Osteoblast (primary cell): ENCODE measurements at regions not wholly inside any gene's neighbourhood (a gene's known extent, or its start where the extent isn't known, plus 50 kb on each side); places are given as distances from the start of the nearest gene placed in this dataset.
"Not testable (repeated sequence)": the region's sequence is repeated elsewhere in the genome, so short reads cannot be mapped to it uniquely, and the experiment has no call there.

Source experiments
- DNase-seq: peaks from one replicate; pipeline ENCODE4 v3.0.0; 2011; ENCODE audit warnings: low spot score, mixed read lengths; ENCODE audit not compliant: insufficient read length; ENCODE audit errors: missing footprints
- H2AFZ ChIP-seq: 2 replicates; pipeline ENCODE4 v1.6.0; 2011; ENCODE audit warnings: mild to moderate bottlenecking, low read length
- H3K27ac ChIP-seq: 2 replicates; pipeline ENCODE4 v1.5.1; 2011; ENCODE audit warnings: mild to moderate bottlenecking, low read depth, low read length, moderate library complexity
- H3K27me3 ChIP-seq: 2 replicates; pipeline ENCODE4 v1.6.0; 2012; ENCODE audit warnings: mild to moderate bottlenecking, control low read depth, inconsistent platforms, low read length, moderate library complexity; ENCODE audit not compliant: insufficient read depth
- H3K36me3 ChIP-seq: 2 replicates; pipeline ENCODE4 v1.5.1; 2011; ENCODE audit warnings: mild to moderate bottlenecking, low read length, control low read depth, moderate library complexity; ENCODE audit not compliant: insufficient read depth
- H3K4me1 ChIP-seq: 2 replicates; pipeline ENCODE4 v1.5.1; 2011; ENCODE audit warnings: mild to moderate bottlenecking, low read length, control low read depth, moderate library complexity; ENCODE audit not compliant: insufficient read depth
- H3K4me2 ChIP-seq: 2 replicates; pipeline ENCODE4 v1.6.0; 2011; ENCODE audit warnings: mild to moderate bottlenecking, low read length; ENCODE audit not compliant: insufficient read depth
- H3K4me3 ChIP-seq: fragments of 200-600 bp; sonication (generic); 3 replicates; pipeline ENCODE4 v1.5.1; 2012; ENCODE audit warnings: mild to moderate bottlenecking, low read length, inconsistent platforms; ENCODE audit not compliant: insufficient read depth
- H3K79me2 ChIP-seq: 2 replicates; pipeline ENCODE4 v1.6.0; 2012; ENCODE audit warnings: mild to moderate bottlenecking, low read length, control low read depth, inconsistent platforms; ENCODE audit not compliant: insufficient read depth
- H3K9me3 ChIP-seq: 2 replicates; pipeline ENCODE4 v1.5.1; 2011; ENCODE audit warnings: low read depth, low read length, control low read depth
- H4K20me1 ChIP-seq: 2 replicates; pipeline ENCODE4 v1.6.0; 2012; ENCODE audit warnings: mild to moderate bottlenecking, low read length, control low read depth; ENCODE audit not compliant: insufficient read depth
- TF ChIP-seq, protein P1 (sequence below): IDR thresholded peaks from 2 replicates; pipeline ENCODE4 v1.5.1; 2011; ENCODE audit warnings: mild to moderate bottlenecking, low read depth, low read length, moderate library complexity; ENCODE audit errors: extremely low read depth

DNA sequence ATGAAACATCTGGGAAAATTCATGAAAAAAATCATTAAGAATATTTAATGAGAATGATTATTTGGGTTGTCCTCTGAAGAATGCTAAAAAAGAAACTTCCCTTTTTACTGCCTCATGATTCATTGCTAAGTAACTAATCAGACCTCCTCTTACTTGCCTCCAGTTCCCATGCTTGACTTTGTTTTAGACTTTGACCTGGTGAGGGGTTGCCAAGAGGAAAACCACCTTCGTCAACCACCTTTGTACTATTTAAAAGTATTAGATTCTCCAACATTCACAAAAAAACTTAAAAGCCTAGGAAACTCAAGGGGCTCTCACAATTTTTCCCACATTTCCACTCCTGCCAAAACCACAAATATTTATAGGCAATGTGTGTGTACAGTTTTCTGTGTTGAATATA, 115.2 kb upstream of the ST8SIA4 start:
- H3K27ac ChIP-seq = no peak overlapping the region
- no peak overlapping the region for H3K4me3 ChIP-seq
- H3K9me3 ChIP-seq = no peaks in the 10 kb centered on the region
- no peaks in the 10 kb centered on the region for H3K27me3 ChIP-seq
- no peak overlapping the region for H3K4me2 ChIP-seq
- H2AFZ ChIP-seq = no peak overlapping the region
- H3K79me2 ChIP-seq = no peaks in the 10 kb centered on the region
- DNase-seq = no peak
- H3K4me1 ChIP-seq = no peaks in the 10 kb centered on the region
- no peaks in the 10 kb centered on the region for H3K36me3 ChIP-seq
- H4K20me1 ChIP-seq = no peaks in the 10 kb centered on the region
- TF ChIP-seq, protein P1, sequence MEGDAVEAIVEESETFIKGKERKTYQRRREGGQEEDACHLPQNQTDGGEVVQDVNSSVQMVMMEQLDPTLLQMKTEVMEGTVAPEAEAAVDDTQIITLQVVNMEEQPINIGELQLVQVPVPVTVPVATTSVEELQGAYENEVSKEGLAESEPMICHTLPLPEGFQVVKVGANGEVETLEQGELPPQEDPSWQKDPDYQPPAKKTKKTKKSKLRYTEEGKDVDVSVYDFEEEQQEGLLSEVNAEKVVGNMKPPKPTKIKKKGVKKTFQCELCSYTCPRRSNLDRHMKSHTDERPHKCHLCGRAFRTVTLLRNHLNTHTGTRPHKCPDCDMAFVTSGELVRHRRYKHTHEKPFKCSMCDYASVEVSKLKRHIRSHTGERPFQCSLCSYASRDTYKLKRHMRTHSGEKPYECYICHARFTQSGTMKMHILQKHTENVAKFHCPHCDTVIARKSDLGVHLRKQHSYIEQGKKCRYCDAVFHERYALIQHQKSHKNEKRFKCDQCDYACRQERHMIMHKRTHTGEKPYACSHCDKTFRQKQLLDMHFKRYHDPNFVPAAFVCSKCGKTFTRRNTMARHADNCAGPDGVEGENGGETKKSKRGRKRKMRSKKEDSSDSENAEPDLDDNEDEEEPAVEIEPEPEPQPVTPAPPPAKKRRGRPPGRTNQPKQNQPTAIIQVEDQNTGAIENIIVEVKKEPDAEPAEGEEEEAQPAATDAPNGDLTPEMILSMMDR = no peak

DNA sequence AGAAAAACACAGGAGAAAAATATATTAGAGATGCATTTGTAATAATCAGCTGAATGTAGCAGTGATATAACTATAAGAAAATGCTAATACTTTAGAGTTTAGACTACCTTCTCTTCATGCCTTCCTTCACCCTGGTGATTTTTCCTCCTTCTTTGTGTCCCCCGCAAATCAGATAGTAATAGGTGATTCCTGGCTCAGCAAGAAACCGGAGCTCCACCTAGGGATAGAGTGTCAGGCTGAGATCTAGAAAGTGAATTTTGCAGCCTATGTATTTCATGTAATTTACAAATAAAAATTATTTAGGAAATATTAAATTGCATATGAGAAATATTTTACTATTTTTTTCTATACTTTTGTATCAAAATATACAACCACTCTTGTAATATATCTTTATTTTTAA, 109.8 kb upstream of the ST8SIA4 start:
- no peak for DNase-seq
- H3K4me1 ChIP-seq = no peaks in the 10 kb centered on the region
- H3K79me2 ChIP-seq = no peaks in the 10 kb centered on the region
- no peaks in the 10 kb centered on the region for H4K20me1 ChIP-seq
- TF ChIP-seq, protein P1 = no peak
- H3K4me3 ChIP-seq = no peak overlapping the region
- H3K36me3 ChIP-seq = no peaks in the 10 kb centered on the region
- no peak overlapping the region for H3K27ac ChIP-seq
- no peak overlapping the region for H2AFZ ChIP-seq
- no peaks in the 10 kb centered on the region for H3K9me3 ChIP-seq
- no peaks in the 10 kb centered on the region for H3K27me3 ChIP-seq
- no peak overlapping the region for H3K4me2 ChIP-seq

DNA sequence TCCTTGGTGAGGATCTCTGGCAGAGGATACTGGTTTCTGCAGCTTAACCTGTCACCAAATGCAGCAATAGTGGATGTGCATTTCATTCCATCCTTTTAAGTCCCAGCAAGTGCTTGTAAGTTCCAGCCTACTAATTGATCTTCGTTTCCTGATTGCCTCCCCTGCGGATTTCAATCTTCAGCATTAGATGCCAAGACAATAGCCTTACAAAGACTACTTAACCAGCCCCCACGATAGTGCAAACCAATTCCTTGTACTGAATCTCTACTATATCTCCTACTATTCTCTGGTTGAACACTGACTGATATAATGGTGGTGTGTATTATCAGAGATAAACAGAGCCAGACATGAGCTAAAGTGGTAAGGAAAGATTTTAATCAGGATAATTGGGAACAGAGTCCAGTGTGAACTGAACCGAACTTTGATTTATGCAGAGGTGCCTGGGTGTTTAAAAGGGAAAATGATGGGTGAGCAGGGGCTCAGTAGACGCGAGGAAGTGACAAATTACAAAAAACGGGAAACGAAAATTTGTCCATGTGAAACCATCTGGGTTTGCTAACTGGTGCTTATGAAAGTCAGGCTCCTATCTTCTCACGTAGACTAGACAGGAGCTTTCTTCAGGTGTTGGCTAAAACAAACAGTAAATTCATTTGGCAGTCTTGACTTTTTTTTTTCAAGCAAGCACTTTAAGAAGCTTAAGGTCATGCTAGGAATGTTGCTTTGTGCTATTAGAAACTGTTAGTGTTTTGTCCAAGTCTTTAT, 106.9 kb upstream of the ST8SIA4 start:
- no peak overlapping the region for H3K4me3 ChIP-seq
- H3K4me2 ChIP-seq = no peak overlapping the region
- no peaks in the 10 kb centered on the region for H3K4me1 ChIP-seq
- no peak overlapping the region for H3K27ac ChIP-seq
- no peak for DNase-seq
- no peaks in the 10 kb centered on the region for H3K36me3 ChIP-seq
- no peaks in the 10 kb centered on the region for H3K27me3 ChIP-seq
- H3K79me2 ChIP-seq = no peaks in the 10 kb centered on the region
- H4K20me1 ChIP-seq = no peaks in the 10 kb centered on the region
- H3K9me3 ChIP-seq = no peaks in the 10 kb centered on the region
- TF ChIP-seq, protein P1 = no peak
- no peak overlapping the region for H2AFZ ChIP-seq

DNA sequence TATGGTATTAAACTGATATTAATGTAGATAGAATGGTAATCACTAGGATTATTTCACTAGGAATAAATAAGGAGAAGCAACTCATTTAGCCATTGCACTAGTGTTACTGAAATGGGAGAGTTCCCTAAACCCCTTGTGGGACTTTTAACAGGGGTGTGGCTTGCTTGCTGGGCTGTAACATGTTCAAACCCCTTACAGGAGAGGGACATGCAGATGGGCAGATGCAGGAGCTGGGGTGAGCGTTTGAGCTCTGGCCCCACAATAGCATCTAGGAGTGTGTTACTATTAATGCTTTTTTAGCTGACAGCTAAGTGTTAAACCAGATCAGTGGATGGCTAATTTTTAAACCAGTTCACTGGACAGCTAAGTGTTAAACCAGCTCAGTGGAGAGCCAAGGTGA, 89.3 kb upstream of the ST8SIA4 start:
- Histone ChIP-seq H3K27me3 (no peaks in the 10 kb centered on the region), H3K9me3 (no peaks in the 10 kb centered on the region), H3K79me2 (no peaks in the 10 kb centered on the region), H3K4me3 (no peak overlapping the region), H3K27ac (no peak overlapping the region), H2AFZ (no peak overlapping the region), H3K4me1 (no peaks in the 10 kb centered on the region), H4K20me1 (no peaks in the 10 kb centered on the region), H3K4me2 (no peak overlapping the region), H3K36me3 (no peaks in the 10 kb centered on the region)
- DNase-seq = no peak
- TF ChIP-seq, protein P1 = no peak

DNA sequence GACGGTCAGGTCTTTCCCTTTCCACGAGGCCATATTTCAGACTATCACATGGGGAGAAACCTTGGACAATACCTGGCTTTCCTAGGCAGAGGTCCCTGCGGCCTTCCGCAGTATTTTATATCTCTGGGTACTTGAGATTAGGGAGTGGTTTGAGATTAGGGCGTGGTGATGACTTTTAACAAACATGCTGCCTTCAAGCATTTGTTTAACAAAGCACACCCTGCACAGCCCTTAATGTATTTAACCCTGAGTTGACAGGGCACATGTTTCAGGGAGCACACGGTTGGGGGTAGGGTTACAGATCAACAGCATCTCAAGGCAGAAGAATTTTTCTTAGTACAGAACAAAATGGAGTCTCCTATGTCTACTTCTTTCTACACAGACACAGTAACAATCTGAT, 80.5 kb upstream of the ST8SIA4 start:
- H3K27me3 ChIP-seq, H3K4me3 ChIP-seq, DNase-seq, H3K9me3 ChIP-seq, H4K20me1 ChIP-seq, H3K4me2 ChIP-seq, H3K36me3 ChIP-seq, H2AFZ ChIP-seq, H3K79me2 ChIP-seq, H3K4me1 ChIP-seq, H3K27ac ChIP-seq: not testable (repeated sequence)
